Stimulated activated naive B cell treated with anti-CD40 and anti-IgM and Interleukin-4, amounts not matched to agents 10 μg/mL and 1 μg/mL and 100 μg/mL, for 72 hours (primary cell): ENCODE measurements at regions not wholly inside any gene's neighbourhood (a gene's known extent, or its start where the extent isn't known, plus 50 kb on each side); places are given as distances from the start of the nearest gene placed in this dataset.
"Not testable (repeated sequence)": the region's sequence is repeated elsewhere in the genome, so short reads cannot be mapped to it uniquely, and the experiment has no call there.

ENCODE experiments used
- ATAC-seq, 2 donors: fragments of 150-1000 bp; cut with Tn5 transposase; replicated peaks; 2 replicates each; pipeline ENCODE4 v1.10.0; 2021; ENCODE audit warnings: moderate library complexity in 1 of 2
- DNase-seq: peaks from one replicate; pipeline ENCODE4 v3.0.0; 2021
- H3K27ac Mint-ChIP-seq: one replicate; pipeline ENCODE4 v1.8.0; 2022; ENCODE audit warnings: mild to moderate bottlenecking, mixed read lengths
- H3K27me3 Mint-ChIP-seq, 2 donors: one replicate each; pipeline ENCODE4 v1.8.0; 2022; ENCODE audit warnings: mixed read lengths in 2 of 2
- H3K36me3 Mint-ChIP-seq, 2 donors: one replicate each; pipeline ENCODE4 v1.8.0; 2022; ENCODE audit warnings: mixed read lengths in 2 of 2, mild to moderate bottlenecking in 1 of 2
- H3K4me1 Mint-ChIP-seq, 2 donors: one replicate each; pipeline ENCODE4 v1.8.0; 2022; ENCODE audit warnings: mixed read lengths in 2 of 2, mild to moderate bottlenecking in 1 of 2
- H3K4me3 Mint-ChIP-seq, 2 donors: one replicate each; pipeline ENCODE4 v1.8.0; 2022; ENCODE audit warnings: mild to moderate bottlenecking in 2 of 2, mixed read lengths in 2 of 2, moderate library complexity in 1 of 2
- H3K9me3 Mint-ChIP-seq, 2 donors: one replicate each; pipeline ENCODE4 v1.8.0; 2022; ENCODE audit warnings: mixed read lengths in 2 of 2, mild to moderate bottlenecking in 1 of 2

- H3K36me3 Mint-ChIP-seq = peaks cover 14 to 40% of the 10 kb centered on the region in 2 donors
- no peak for DNase-seq
- peaks cover 4 to 26% of the 10 kb centered on the region in 2 donors for H3K27me3 Mint-ChIP-seq
Observed at GRCh38 chr2:238528953-238529781, 102.4 kb downstream of the ASB1 start.

GRCh38 chr2:238531017-238531645, 104.4 kb downstream of the ASB1 start:
- not testable (repeated sequence) for H3K4me1 Mint-ChIP-seq, ATAC-seq, H3K4me3 Mint-ChIP-seq, H3K27ac Mint-ChIP-seq, DNase-seq
- Mint-ChIP-seq H3K9me3 (peaks cover 17 to 19% of the 10 kb centered on the region in 2 donors), H3K27me3 (peaks cover 4 to 16% of the 10 kb centered on the region in 2 donors), H3K36me3 (peaks cover 14 to 44% of the 10 kb centered on the region in 2 donors)

More at GRCh38 chr2:238528953-238529781, 102.4 kb downstream of the ASB1 start:
- Mint-ChIP-seq H3K4me1 (no peaks in the 10 kb centered on the region), H3K4me3 (no peak overlapping the region), H3K9me3 (peaks cover 17 to 19% of the 10 kb centered on the region in 2 donors), H3K27ac (no peak overlapping the region)
- ATAC-seq = no peak

GRCh38 chr2:238543732-238544131, 117.0 kb downstream of the ASB1 start:
- not testable (repeated sequence) for H3K9me3 Mint-ChIP-seq, H3K27ac Mint-ChIP-seq
- peaks cover 0 to 11% of the 10 kb centered on the region in 2 donors for H3K27me3 Mint-ChIP-seq

GRCh38 chr2:238548902-238549462, 122.3 kb downstream of the ASB1 start:
- DNase-seq = no peak
- Mint-ChIP-seq H3K4me1 (no peaks in the 10 kb centered on the region), H3K4me3 (no peak overlapping the region), H3K27me3 (peaks cover 0 to 3% of the 10 kb centered on the region in 2 donors), H3K27ac (no peak overlapping the region), H3K36me3 (no peaks in the 10 kb centered on the region), H3K9me3 (peaks cover 4 to 6% of the 10 kb centered on the region in 2 donors)
- ATAC-seq = no peak

More at GRCh38 chr2:238543732-238544131, 117.0 kb downstream of the ASB1 start:
- ATAC-seq, H3K4me3 Mint-ChIP-seq, H3K36me3 Mint-ChIP-seq, H3K4me1 Mint-ChIP-seq, DNase-seq: not testable (repeated sequence)

- H3K4me1 Mint-ChIP-seq = no peaks in the 10 kb centered on the region
- DNase-seq (no peak), ATAC-seq (no peak)
- H3K27ac Mint-ChIP-seq = no peak overlapping the region
- peaks cover 0 to 3% of the 10 kb centered on the region in 2 donors for H3K27me3 Mint-ChIP-seq
- no peak overlapping the region for H3K4me3 Mint-ChIP-seq
- peaks cover 4 to 6% of the 10 kb centered on the region in 2 donors for H3K9me3 Mint-ChIP-seq
- no peaks in the 10 kb centered on the region for H3K36me3 Mint-ChIP-seq
Observed at GRCh38 chr2:238549866-238550265, 123.1 kb downstream of the ASB1 start.

- Mint-ChIP-seq H3K27ac (no peak overlapping the region), H3K4me1 (no peaks in the 10 kb centered on the region), H3K9me3 (peaks cover 4 to 6% of the 10 kb centered on the region in 2 donors), H3K4me3 (no peak overlapping the region), H3K36me3 (no peaks in the 10 kb centered on the region), H3K27me3 (peaks cover 0 to 2% of the 10 kb centered on the region in 2 donors)
- DNase-seq (no peak), ATAC-seq (no peak)
Observed at GRCh38 chr2:238551091-238551490, 124.4 kb downstream of the ASB1 start.

- Mint-ChIP-seq H3K4me3 (no peak overlapping the region), H3K4me1 (no peaks in the 10 kb centered on the region), H3K36me3 (no peaks in the 10 kb centered on the region), H3K27ac (no peak overlapping the region), H3K27me3 (no peaks in the 10 kb centered on the region), H3K9me3 (peaks cover 4 to 6% of the 10 kb centered on the region in 2 donors)
- DNase-seq (no peak), ATAC-seq (no peak)
Observed at GRCh38 chr2:238552226-238552625, 125.5 kb downstream of the ASB1 start.

GRCh38 chr2:238553159-238553558, 126.4 kb downstream of the ASB1 start:
- no peak overlapping the region for H3K27ac Mint-ChIP-seq
- no peaks in the 10 kb centered on the region for H3K4me1 Mint-ChIP-seq
- H3K36me3 Mint-ChIP-seq = no peaks in the 10 kb centered on the region
- peaks cover 0 to 3% of the 10 kb centered on the region in 2 donors for H3K27me3 Mint-ChIP-seq
- ATAC-seq = no peak
- H3K9me3 Mint-ChIP-seq = peaks cover 4 to 6% of the 10 kb centered on the region in 2 donors
- DNase-seq = no peak
- no peak overlapping the region for H3K4me3 Mint-ChIP-seq

- Mint-ChIP-seq H3K27me3 (peaks cover 0 to 3% of the 10 kb centered on the region in 2 donors), H3K36me3 (no peaks in the 10 kb centered on the region), H3K4me1 (no peaks in the 10 kb centered on the region), H3K4me3 (no peak overlapping the region), H3K27ac (no peak overlapping the region), H3K9me3 (peaks cover 4 to 5% of the 10 kb centered on the region in 2 donors)
- ATAC-seq = no peak
- DNase-seq = no peak
Observed at GRCh38 chr2:238554468-238555315, 128.0 kb downstream of the ASB1 start.

GRCh38 chr2:238555786-238556542, 129.2 kb downstream of the ASB1 start:
- ATAC-seq (no peak), DNase-seq (no peak)
- H3K9me3 Mint-ChIP-seq = peaks cover 2 to 4% of the 10 kb centered on the region in 2 donors
- peaks cover 0 to 7% of the 10 kb centered on the region in 2 donors for H3K27me3 Mint-ChIP-seq
- H3K4me1 Mint-ChIP-seq = no peaks in the 10 kb centered on the region
- H3K27ac Mint-ChIP-seq = no peak overlapping the region
- no peak overlapping the region for H3K4me3 Mint-ChIP-seq
- H3K36me3 Mint-ChIP-seq = no peaks in the 10 kb centered on the region

GRCh38 chr2:238557431-238557830, 130.7 kb downstream of the ASB1 start:
- no peak for DNase-seq
- ATAC-seq = no peak
- peak overlapping the region in 1 of 2 donors; percentile 8 for H3K4me3 Mint-ChIP-seq
- no peak overlapping the region for H3K27ac Mint-ChIP-seq
- H3K36me3 Mint-ChIP-seq = no peaks in the 10 kb centered on the region
- H3K9me3 Mint-ChIP-seq = peaks cover 2 to 4% of the 10 kb centered on the region in 2 donors
- H3K27me3 Mint-ChIP-seq = peaks cover 0 to 7% of the 10 kb centered on the region in 2 donors
- H3K4me1 Mint-ChIP-seq = no peaks in the 10 kb centered on the region

- Mint-ChIP-seq H3K36me3 (no peaks in the 10 kb centered on the region), H3K9me3 (peaks cover 2 to 3% of the 10 kb centered on the region in 2 donors), H3K4me1 (no peaks in the 10 kb centered on the region), H3K27ac (no peak overlapping the region), H3K27me3 (peaks cover 0 to 7% of the 10 kb centered on the region in 2 donors), H3K4me3 (no peak overlapping the region)
- ATAC-seq = no peak
- no peak for DNase-seq
Observed at GRCh38 chr2:238557936-238558335, 131.2 kb downstream of the ASB1 start.

GRCh38 chr2:238558456-238559099, 131.9 kb downstream of the ASB1 start:
- Mint-ChIP-seq H3K27me3 (peaks cover 0 to 7% of the 10 kb centered on the region in 2 donors), H3K9me3 (no peaks in the 10 kb centered on the region), H3K4me3 (no peak overlapping the region), H3K27ac (no peak overlapping the region), H3K4me1 (no peaks in the 10 kb centered on the region), H3K36me3 (no peaks in the 10 kb centered on the region)
- ATAC-seq (no peak), DNase-seq (no peak)
